ENCODE measurements at regions not wholly inside any gene's neighbourhood (a gene's known extent, or its start where the extent isn't known, plus 50 kb on each side); places are given as distances from the start of the nearest gene placed in this dataset.

DNA sequence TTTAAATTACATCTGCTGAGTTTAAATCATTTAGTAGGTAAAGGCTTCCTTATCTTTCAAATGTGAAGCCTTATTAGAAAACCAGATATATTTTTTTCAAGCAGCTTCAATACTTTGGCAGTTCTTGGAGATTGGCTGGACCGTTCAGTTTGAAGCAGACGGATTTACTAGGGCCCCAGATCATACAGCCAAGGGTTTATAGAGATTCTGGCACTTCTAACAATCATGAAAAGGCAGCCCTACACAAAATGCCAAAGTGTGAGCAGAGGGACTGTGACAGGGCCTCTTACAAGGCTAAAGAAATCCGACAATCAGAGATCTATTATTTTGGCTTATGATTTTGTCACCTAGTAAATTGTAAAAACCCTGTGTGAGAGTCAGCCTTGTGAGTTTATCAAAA, 162.8 kb upstream of the SLC38A2 start:
- no CpG with 5 or more reads among the region's 3 CpGs for WGBS (ENCODE audit: insufficient coverage, insufficient read length)
- Histone ChIP-seq H3K4me1 (ENCODE audit: control insufficient read depth, insufficient read depth, low read length) (no peaks in the 10 kb centered on the region), H3K27ac (ENCODE audit: low read length) (no peak overlapping the region), H3K9me3 (ENCODE audit: control insufficient read depth, insufficient read depth, low read length) (no peaks in the 10 kb centered on the region), H3K27me3 (ENCODE audit: control insufficient read depth, insufficient read depth, low read length) (no peaks in the 10 kb centered on the region), H3K36me3 (ENCODE audit: control insufficient read depth, insufficient read depth, low read length) (no peaks in the 10 kb centered on the region), H3K4me3 (ENCODE audit: low read length) (no peak overlapping the region)
- no peak for DNase-seq (ENCODE audit: low read depth, low spot score)

- Histone ChIP-seq H3K4me1 (ENCODE audit: control insufficient read depth, insufficient read depth, low read length) (no peaks in the 10 kb centered on the region), H3K27ac (ENCODE audit: low read length) (no peak overlapping the region), H3K9me3 (ENCODE audit: control insufficient read depth, insufficient read depth, low read length) (no peaks in the 10 kb centered on the region), H3K27me3 (ENCODE audit: control insufficient read depth, insufficient read depth, low read length) (no peaks in the 10 kb centered on the region), H3K36me3 (ENCODE audit: control insufficient read depth, insufficient read depth, low read length) (no peaks in the 10 kb centered on the region), H3K4me3 (ENCODE audit: low read length) (no peak overlapping the region)
- no CpG with 5 or more reads among the region's 1 CpG for WGBS (ENCODE audit: insufficient coverage, insufficient read length)
- DNase-seq (ENCODE audit: low read depth, low spot score) = no peak
Observed at GRCh38 chr12:46534327-46534840, 161.8 kb upstream of the SLC38A2 start.

- DNase-seq (ENCODE audit: low read depth, low spot score) = no peak
Observed at GRCh38 chr12:46533723-46534122, 161.2 kb upstream of the SLC38A2 start.

GRCh38 chr12:46531804-46532203, 159.2 kb upstream of the SLC38A2 start:
- no peaks in the 10 kb centered on the region for H3K9me3 ChIP-seq (ENCODE audit: control insufficient read depth, insufficient read depth, low read length)
- no CpG with 5 or more reads among the region's 3 CpGs for WGBS (ENCODE audit: insufficient coverage, insufficient read length)
- no peaks in the 10 kb centered on the region for H3K36me3 ChIP-seq (ENCODE audit: control insufficient read depth, insufficient read depth, low read length)
- no peaks in the 10 kb centered on the region for H3K4me1 ChIP-seq (ENCODE audit: control insufficient read depth, insufficient read depth, low read length)
- H3K4me3 ChIP-seq (ENCODE audit: low read length) = no peak overlapping the region
- DNase-seq (ENCODE audit: low read depth, low spot score) = no peak
- no peak overlapping the region for H3K27ac ChIP-seq (ENCODE audit: low read length)
- no peaks in the 10 kb centered on the region for H3K27me3 ChIP-seq (ENCODE audit: control insufficient read depth, insufficient read depth, low read length)

More at GRCh38 chr12:46533723-46534122, 161.2 kb upstream of the SLC38A2 start:
- Histone ChIP-seq H3K27me3 (ENCODE audit: control insufficient read depth, insufficient read depth, low read length) (no peaks in the 10 kb centered on the region), H3K9me3 (ENCODE audit: control insufficient read depth, insufficient read depth, low read length) (no peaks in the 10 kb centered on the region), H3K4me3 (ENCODE audit: low read length) (no peak overlapping the region), H3K36me3 (ENCODE audit: control insufficient read depth, insufficient read depth, low read length) (no peaks in the 10 kb centered on the region), H3K4me1 (ENCODE audit: control insufficient read depth, insufficient read depth, low read length) (no peaks in the 10 kb centered on the region), H3K27ac (ENCODE audit: low read length) (no peak overlapping the region)
- WGBS (ENCODE audit: insufficient coverage, insufficient read length) = no CpG with 5 or more reads among the region's 2 CpGs

DNA sequence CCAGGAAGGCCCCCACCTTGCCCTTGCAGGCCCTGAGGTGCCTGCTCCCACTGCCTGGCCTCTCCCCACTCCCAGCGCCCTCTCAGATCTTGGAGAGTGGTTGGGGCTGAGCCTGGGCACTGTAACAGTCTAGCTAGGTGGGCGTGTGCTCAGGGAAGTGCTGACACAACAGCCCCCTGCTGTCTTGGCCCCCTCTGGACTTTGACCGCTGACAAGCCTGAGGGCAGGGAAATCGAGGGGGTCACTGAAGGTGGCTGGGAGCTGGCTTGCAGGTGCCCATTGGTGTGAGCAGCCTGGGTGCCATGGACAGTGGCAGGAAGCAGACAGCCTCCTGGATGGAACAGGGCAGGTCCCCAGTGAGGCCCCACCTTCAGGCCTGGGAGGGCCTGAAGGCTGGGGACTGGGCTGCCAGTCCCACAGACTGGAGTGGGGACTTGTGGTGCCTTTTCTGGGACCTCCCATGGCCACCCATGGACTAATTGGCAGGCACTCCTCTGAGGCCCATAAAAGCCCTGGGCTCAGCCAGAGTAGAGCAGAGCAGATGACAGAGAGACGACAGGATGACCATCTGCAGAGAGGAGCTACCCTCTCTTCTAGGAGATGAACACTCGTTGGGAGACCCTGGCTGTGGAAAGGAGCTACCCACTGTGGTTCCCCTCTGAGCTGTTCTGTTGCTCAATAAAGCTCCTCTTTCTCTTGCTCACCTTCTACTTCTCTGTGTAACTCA, 158.6 kb upstream of the SLC38A2 start:
- Histone ChIP-seq H3K9me3 (ENCODE audit: control insufficient read depth, insufficient read depth, low read length) (no peaks in the 10 kb centered on the region), H3K36me3 (ENCODE audit: control insufficient read depth, insufficient read depth, low read length) (no peaks in the 10 kb centered on the region), H3K27me3 (ENCODE audit: control insufficient read depth, insufficient read depth, low read length) (no peaks in the 10 kb centered on the region), H3K27ac (ENCODE audit: low read length) (no peak overlapping the region), H3K4me3 (ENCODE audit: low read length) (no peak overlapping the region), H3K4me1 (ENCODE audit: control insufficient read depth, insufficient read depth, low read length) (no peaks in the 10 kb centered on the region)
- no CpG with 5 or more reads among the region's 6 CpGs for WGBS (ENCODE audit: insufficient coverage, insufficient read length)
- DNase-seq (ENCODE audit: low read depth, low spot score) = no peak

- H3K27ac ChIP-seq (ENCODE audit: low read length) = no peak overlapping the region
- no peaks in the 10 kb centered on the region for H3K27me3 ChIP-seq (ENCODE audit: control insufficient read depth, insufficient read depth, low read length)
- no peaks in the 10 kb centered on the region for H3K9me3 ChIP-seq (ENCODE audit: control insufficient read depth, insufficient read depth, low read length)
- no peak for DNase-seq (ENCODE audit: low read depth, low spot score)
- no peaks in the 10 kb centered on the region for H3K4me1 ChIP-seq (ENCODE audit: control insufficient read depth, insufficient read depth, low read length)
- no peaks in the 10 kb centered on the region for H3K36me3 ChIP-seq (ENCODE audit: control insufficient read depth, insufficient read depth, low read length)
- no CpG with 5 or more reads among the region's 14 CpGs for WGBS (ENCODE audit: insufficient coverage, insufficient read length)
- no peak overlapping the region for H3K4me3 ChIP-seq (ENCODE audit: low read length)
Observed at GRCh38 chr12:46530373-46531056, 157.9 kb upstream of the SLC38A2 start.

DNA sequence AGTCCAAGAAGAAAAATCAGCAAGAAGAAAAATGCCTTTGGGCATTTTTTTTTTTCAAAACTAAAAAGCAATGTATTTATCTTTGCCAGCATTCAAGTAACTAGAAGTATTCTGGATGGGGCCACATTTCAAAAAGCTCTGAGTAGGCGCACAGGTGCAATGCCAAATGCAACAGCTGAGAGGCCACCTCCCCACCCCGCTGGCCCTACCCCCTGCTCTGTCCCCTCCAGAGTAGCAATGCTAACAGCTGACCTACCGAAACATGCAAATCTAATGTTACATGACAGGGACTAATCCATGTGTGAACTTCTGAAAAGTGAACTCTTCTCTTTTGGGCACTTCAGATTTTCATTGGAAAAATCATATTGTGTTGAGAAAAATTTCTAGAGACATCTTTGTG, 153.7 kb upstream of the SLC38A2 start:
- no peaks in the 10 kb centered on the region for H3K36me3 ChIP-seq (ENCODE audit: control insufficient read depth, insufficient read depth, low read length)
- no peak overlapping the region for H3K27ac ChIP-seq (ENCODE audit: low read length)
- WGBS (ENCODE audit: insufficient coverage, insufficient read length) = no CpG with 5 or more reads among the region's 3 CpGs
- no peak overlapping the region for H3K4me3 ChIP-seq (ENCODE audit: low read length)
- DNase-seq (ENCODE audit: low read depth, low spot score) = no peak
- H3K27me3 ChIP-seq (ENCODE audit: control insufficient read depth, insufficient read depth, low read length) = no peaks in the 10 kb centered on the region
- no peaks in the 10 kb centered on the region for H3K9me3 ChIP-seq (ENCODE audit: control insufficient read depth, insufficient read depth, low read length)
- H3K4me1 ChIP-seq (ENCODE audit: control insufficient read depth, insufficient read depth, low read length) = no peaks in the 10 kb centered on the region; the same call in 1 of the 2 replicates

DNA sequence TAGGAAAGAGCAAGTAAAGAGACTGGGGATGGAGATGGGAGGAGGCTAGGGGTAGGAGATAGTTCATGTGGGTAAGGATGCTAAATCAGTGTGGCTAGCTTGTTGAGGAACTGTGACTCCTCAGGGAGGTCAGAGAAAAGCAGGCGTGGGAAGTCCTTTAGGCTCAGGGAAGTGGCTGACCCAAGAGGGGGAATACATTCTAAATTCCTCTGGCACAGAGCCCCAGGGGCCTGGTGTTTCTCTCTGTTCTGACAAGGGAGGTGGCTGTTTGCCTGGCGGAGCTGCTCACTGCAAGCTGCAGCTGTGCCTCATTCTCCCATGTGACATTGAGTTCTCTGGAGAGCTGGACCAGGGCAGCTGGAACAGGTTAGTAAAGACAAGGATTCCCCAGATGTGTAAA, 152.2 kb upstream of the SLC38A2 start:
- DNase-seq (ENCODE audit: low read depth, low spot score) = no peak
- H3K27ac ChIP-seq (ENCODE audit: low read length) = no peak overlapping the region
- H3K27me3 ChIP-seq (ENCODE audit: control insufficient read depth, insufficient read depth, low read length) = no peaks in the 10 kb centered on the region
- WGBS (ENCODE audit: insufficient coverage, insufficient read length) = no CpG with 5 or more reads among the region's 2 CpGs
- H3K36me3 ChIP-seq (ENCODE audit: control insufficient read depth, insufficient read depth, low read length) = no peaks in the 10 kb centered on the region
- no peaks in the 10 kb centered on the region; the same call in 1 of the 2 replicates for H3K4me1 ChIP-seq (ENCODE audit: control insufficient read depth, insufficient read depth, low read length)
- no peak overlapping the region for H3K4me3 ChIP-seq (ENCODE audit: low read length)
- H3K9me3 ChIP-seq (ENCODE audit: control insufficient read depth, insufficient read depth, low read length) = no peaks in the 10 kb centered on the region

DNA sequence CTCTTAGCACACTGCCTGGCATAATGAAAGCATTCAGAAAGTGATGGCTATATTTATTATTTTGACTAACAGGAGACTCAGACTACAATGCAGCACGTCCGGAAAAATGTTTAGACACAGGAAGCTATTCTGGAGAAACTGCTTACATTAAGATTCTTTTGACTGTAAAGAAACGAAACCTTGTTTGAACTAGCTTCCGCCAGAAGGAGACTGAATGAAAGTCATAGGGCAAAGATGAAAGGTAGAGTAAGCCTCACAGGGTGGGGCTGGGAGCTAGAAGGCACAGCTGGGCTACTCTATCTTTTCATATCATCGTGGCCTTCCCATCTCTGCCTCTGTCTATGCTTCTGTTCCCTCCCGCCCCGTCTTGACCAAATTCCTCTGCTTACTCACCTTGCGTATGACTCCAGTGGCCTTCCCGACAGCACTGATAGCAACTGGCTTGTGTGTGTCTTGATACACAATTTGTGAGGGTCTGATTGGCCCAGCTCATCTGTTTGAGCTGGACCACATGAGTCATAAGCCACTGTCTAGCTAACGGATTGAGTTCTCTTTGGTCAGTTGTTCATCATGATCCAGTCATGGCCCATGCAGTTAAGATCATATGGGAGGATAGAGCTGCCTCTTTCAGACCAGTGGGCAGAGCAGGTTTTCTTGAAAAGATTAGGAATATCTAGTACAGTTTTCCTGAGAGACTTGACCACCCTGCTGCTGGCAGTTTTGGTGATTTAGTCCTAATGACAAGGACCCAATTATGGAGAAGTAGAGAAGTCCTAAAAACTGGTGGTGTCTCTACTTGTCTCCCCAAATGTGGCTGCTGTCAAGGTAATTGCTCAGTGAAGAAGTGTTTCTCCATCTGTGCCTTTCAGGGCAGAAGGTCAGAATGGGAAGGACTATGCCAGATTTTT, 151.5 kb upstream of the SLC38A2 start:
- H3K36me3 ChIP-seq (ENCODE audit: control insufficient read depth, insufficient read depth, low read length) = no peaks in the 10 kb centered on the region
- no peak overlapping the region for H3K4me3 ChIP-seq (ENCODE audit: low read length)
- H3K4me1 ChIP-seq (ENCODE audit: control insufficient read depth, insufficient read depth, low read length) = no peaks in the 10 kb centered on the region; the same call in 1 of the 2 replicates
- WGBS (ENCODE audit: insufficient coverage, insufficient read length) = no CpG with 5 or more reads among the region's 10 CpGs
- H3K9me3 ChIP-seq (ENCODE audit: control insufficient read depth, insufficient read depth, low read length) = no peaks in the 10 kb centered on the region
- DNase-seq (ENCODE audit: low read depth, low spot score) = no peak
- H3K27me3 ChIP-seq (ENCODE audit: control insufficient read depth, insufficient read depth, low read length) = no peaks in the 10 kb centered on the region
- H3K27ac ChIP-seq (ENCODE audit: low read length) = no peak overlapping the region

- H3K27ac ChIP-seq (ENCODE audit: low read length) = no peak overlapping the region
- no peak for DNase-seq (ENCODE audit: low read depth, low spot score)
- no peaks in the 10 kb centered on the region; the same call in 1 of the 2 replicates for H3K4me1 ChIP-seq (ENCODE audit: control insufficient read depth, insufficient read depth, low read length)
- no peak overlapping the region for H3K4me3 ChIP-seq (ENCODE audit: low read length)
- no peaks in the 10 kb centered on the region for H3K9me3 ChIP-seq (ENCODE audit: control insufficient read depth, insufficient read depth, low read length)
- no peaks in the 10 kb centered on the region for H3K36me3 ChIP-seq (ENCODE audit: control insufficient read depth, insufficient read depth, low read length)
- no peaks in the 10 kb centered on the region for H3K27me3 ChIP-seq (ENCODE audit: control insufficient read depth, insufficient read depth, low read length)
- WGBS (ENCODE audit: insufficient coverage, insufficient read length) = no CpG with 5 or more reads among the region's 2 CpGs
Observed at GRCh38 chr12:46523446-46523845, 150.9 kb upstream of the SLC38A2 start.

Measured in iPS DF 6.9 (cell line).